B cell (primary cell): ENCODE measurements at regions not wholly inside any gene's neighbourhood (a gene's known extent, or its start where the extent isn't known, plus 50 kb on each side); places are given as distances from the start of the nearest gene placed in this dataset.

Source experiments
- ATAC-seq: fragments of 200-7000 bp; cut with Tn5 transposase; one replicate; pipeline ENCODE4 v1.10.0; 2021; ENCODE audit warnings: low read depth, mild to moderate bottlenecking, moderate number of reproducible peaks, moderate library complexity
- CTCF ChIA-PET: fragments of 350-600 bp; sonication (Branson Sonifier 250); formaldehyde crosslinking; loops from one replicate; lab custom pipeline; 2021; ENCODE audit warnings: antibody characterized with exemption, inconsistent platforms; lab: Charles Lee
- POLR2A ChIA-PET: fragments of 350-600 bp; sonication (Branson Sonifier 250); formaldehyde crosslinking; loops from one replicate; lab custom pipeline; 2021; ENCODE audit warnings: antibody characterized with exemption; lab: Charles Lee
- DNase-seq: peaks from one replicate; pipeline ENCODE4 v3.0.0; 2013
- H2AFZ ChIP-seq: 2 replicates; pipeline ENCODE4 v1.6.1; 2012; ENCODE audit warnings: mild to moderate bottlenecking, low read depth, low read length; ENCODE audit not compliant: insufficient read depth, poor library complexity, severe bottlenecking
- H3K27ac ChIP-seq, 2 donors: 1 replicate in 1 of 2; 2 replicates in 1 of 2; pipeline ENCODE4 v1.5.1; 2012 to 2013; ENCODE audit warnings: low read length in 2 of 2, mild to moderate bottlenecking in 2 of 2, moderate library complexity in 1 of 2
- H3K27me3 ChIP-seq, 4 experiments: fragments of 200-600 bp in 1 of 4; sonication (generic) in 1 of 4; replicated peaks in 1 of 4; 1 replicate in 2 of 4; 2 replicates in 2 of 4; pipeline versions ENCODE4 v1.6.1 to v1.7.0; 2013 to 2016; ENCODE audit warnings: low read length in 3 of 4, mild to moderate bottlenecking in 2 of 4, mixed read lengths in 1 of 4, moderate library complexity in 1 of 4; ENCODE audit not compliant: insufficient read depth in 4 of 4, control insufficient read depth in 3 of 4; ENCODE audit errors: control extremely low read depth in 1 of 4
- H3K36me3 ChIP-seq, 2 experiments: replicated peaks in 1 of 2; 1 replicate in 1 of 2; 2 replicates in 1 of 2; pipeline versions ENCODE4 v1.6.1 to v1.7.1; 2013; ENCODE audit warnings: low read length in 1 of 2; ENCODE audit not compliant: insufficient read depth in 2 of 2, control insufficient read depth in 1 of 2; ENCODE audit errors: control extremely low read depth in 1 of 2, extremely low read depth in 1 of 2
- H3K4me1 ChIP-seq, 2 donors: fragments of 200-600 bp in 1 of 2; sonication (generic) in 1 of 2; 1 replicate in 1 of 2; 2 replicates in 1 of 2; pipeline versions ENCODE4 v1.5.1 to v1.6.1; 2013 to 2017; ENCODE audit warnings: low read length in 2 of 2; ENCODE audit not compliant: control insufficient read depth in 2 of 2, insufficient read depth in 2 of 2
- H3K4me2 ChIP-seq: replicated peaks from 2 replicates; pipeline ENCODE3; 2012; ENCODE audit warnings: mild to moderate bottlenecking, low read depth, low read length; ENCODE audit not compliant: poor library complexity, severe bottlenecking
- H3K4me3 ChIP-seq, 5 experiments: fragments of 200-600 bp in 1 of 5; sonication (generic) in 1 of 5; 1 replicate in 3 of 5; 2 replicates in 2 of 5; pipeline versions ENCODE4 v1.5.1 to v1.7.0; 2011 to 2016; ENCODE audit warnings: low read length in 4 of 5, mild to moderate bottlenecking in 4 of 5, low read depth in 2 of 5, control low read depth in 1 of 5, moderate library complexity in 1 of 5; ENCODE audit not compliant: insufficient read depth in 1 of 5; ENCODE audit errors: control extremely low read depth in 1 of 5, extremely low read depth in 1 of 5
- H3K79me2 ChIP-seq: fragments of 200-600 bp; sonication (generic); one replicate; pipeline ENCODE4 v1.6.0; 2016; ENCODE audit warnings: low read length; ENCODE audit not compliant: control insufficient read depth, insufficient read depth
- H3K9ac ChIP-seq: fragments of 200-600 bp; sonication (generic); 2 replicates; pipeline ENCODE4 v1.6.1; 2017; ENCODE audit warnings: mild to moderate bottlenecking, low read length, moderate library complexity
- H3K9me3 ChIP-seq, 3 donors: one replicate each; pipeline versions ENCODE4 v1.6.1 to v1.7.1; 2013; ENCODE audit warnings: low read length in 2 of 3; ENCODE audit not compliant: control insufficient read depth in 2 of 3, insufficient read depth in 1 of 3; ENCODE audit errors: control extremely low read depth in 1 of 3
- H4K20me1 ChIP-seq: 2 replicates; pipeline ENCODE4 v1.6.0; 2012; ENCODE audit warnings: mild to moderate bottlenecking, low read length; ENCODE audit not compliant: insufficient read depth, control insufficient read depth, poor library complexity, severe bottlenecking
- H3K27ac Mint-ChIP-seq: one replicate; pipeline ENCODE4 v1.8.0; 2021; ENCODE audit warnings: mixed read lengths
- H3K27me3 Mint-ChIP-seq: one replicate; pipeline ENCODE4 v1.8.0; 2021; ENCODE audit warnings: mixed read lengths
- H3K4me1 Mint-ChIP-seq: one replicate; pipeline ENCODE4 v1.8.0; 2021; ENCODE audit warnings: mixed read lengths
- H3K4me3 Mint-ChIP-seq: one replicate; pipeline ENCODE4 v1.8.0; 2021; ENCODE audit warnings: mixed read lengths
- H3K9me3 Mint-ChIP-seq: one replicate; pipeline ENCODE4 v1.8.0; 2022; ENCODE audit warnings: mixed read lengths; ENCODE audit not compliant: insufficient read depth
- EZH2 ChIP-seq: IDR thresholded peaks from 2 replicates; pipeline ENCODE4 v1.6.1; 2012; ENCODE audit warnings: borderline replicate concordance, low read depth, mild to moderate bottlenecking, moderate library complexity, low read length; ENCODE audit not compliant: insufficient read depth, poor library complexity, severe bottlenecking
- WGBS: methylation state at CpG from one replicate; pipeline ENCODE4 v1.1.5; 2013; ENCODE audit warnings: missing lambda C conversion rate; ENCODE audit not compliant: insufficient coverage; 5-methylcytosine and 5-hydroxymethylcytosine counted together
- intact Hi-C: fragments of 100-400 bp; cut with micrococcal nuclease; formaldehyde crosslinking; loops from one replicate; pipeline ENCODE4 v1.10.0; 2022
- TF ChIP-seq, protein P1 (sequence below): fragments of 200-600 bp; IDR thresholded peaks from one replicate; pipeline ENCODE4 v1.8.0; 2022; ENCODE audit warnings: antibody characterized with exemption, mild to moderate bottlenecking

DNA sequence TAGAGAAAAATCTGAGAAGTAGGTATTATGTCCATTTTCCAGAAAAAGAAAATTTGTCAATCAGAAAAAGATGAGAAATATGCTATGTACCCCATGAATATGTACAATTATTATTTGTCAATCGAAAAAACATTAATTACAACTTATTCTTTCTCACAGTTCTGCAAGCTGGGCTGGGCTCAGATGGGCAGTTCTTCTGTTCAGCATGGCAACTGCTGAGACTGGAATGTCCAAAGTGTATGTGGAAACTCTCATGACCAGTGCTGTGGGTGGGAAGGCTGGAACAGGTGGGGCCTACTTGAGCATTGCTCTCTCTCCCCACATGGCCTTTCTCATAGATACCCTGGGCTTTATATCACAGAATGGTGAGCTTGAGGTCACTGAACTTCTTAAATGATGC lies 450.3 kb upstream of the TBX3 start:
- intact Hi-C loops, result no loop called here
- WGBS, result no CpG with 5 or more reads among the region's 1 CpG
- no peak overlapping the region for H3K4me2 ChIP-seq
- ATAC-seq (no peak), DNase-seq (no peak)
- no peak overlapping the region for H3K4me3 ChIP-seq
- no peaks in the 10 kb centered on the region for H3K4me1 ChIP-seq
- Mint-ChIP-seq H3K9me3 (peaks cover 4% of the 10 kb centered on the region), H3K27ac (no peak overlapping the region), H3K4me1 (no peaks in the 10 kb centered on the region), H3K4me3 (no peak overlapping the region), H3K27me3 (no peaks in the 10 kb centered on the region)
- ChIA-PET POLR2A (no interaction called here), CTCF (no interaction called here)
- no peaks in the 10 kb centered on the region for H3K36me3 ChIP-seq
- no peaks in the 10 kb centered on the region for H3K27me3 ChIP-seq
- H3K9me3 ChIP-seq, result peaks cover 0 to 9% (median 0%) of the 10 kb centered on the region in 3 donors
- no peak overlapping the region for H3K9ac ChIP-seq
- H2AFZ ChIP-seq, result no peak overlapping the region
- no peaks in the 10 kb centered on the region for H4K20me1 ChIP-seq
- no peaks in the 10 kb centered on the region for H3K79me2 ChIP-seq
- no peak overlapping the region for H3K27ac ChIP-seq
- TF ChIP-seq, protein P1, sequence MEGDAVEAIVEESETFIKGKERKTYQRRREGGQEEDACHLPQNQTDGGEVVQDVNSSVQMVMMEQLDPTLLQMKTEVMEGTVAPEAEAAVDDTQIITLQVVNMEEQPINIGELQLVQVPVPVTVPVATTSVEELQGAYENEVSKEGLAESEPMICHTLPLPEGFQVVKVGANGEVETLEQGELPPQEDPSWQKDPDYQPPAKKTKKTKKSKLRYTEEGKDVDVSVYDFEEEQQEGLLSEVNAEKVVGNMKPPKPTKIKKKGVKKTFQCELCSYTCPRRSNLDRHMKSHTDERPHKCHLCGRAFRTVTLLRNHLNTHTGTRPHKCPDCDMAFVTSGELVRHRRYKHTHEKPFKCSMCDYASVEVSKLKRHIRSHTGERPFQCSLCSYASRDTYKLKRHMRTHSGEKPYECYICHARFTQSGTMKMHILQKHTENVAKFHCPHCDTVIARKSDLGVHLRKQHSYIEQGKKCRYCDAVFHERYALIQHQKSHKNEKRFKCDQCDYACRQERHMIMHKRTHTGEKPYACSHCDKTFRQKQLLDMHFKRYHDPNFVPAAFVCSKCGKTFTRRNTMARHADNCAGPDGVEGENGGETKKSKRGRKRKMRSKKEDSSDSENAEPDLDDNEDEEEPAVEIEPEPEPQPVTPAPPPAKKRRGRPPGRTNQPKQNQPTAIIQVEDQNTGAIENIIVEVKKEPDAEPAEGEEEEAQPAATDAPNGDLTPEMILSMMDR, result no peak
- TF ChIP-seq EZH2, result no peak

DNA sequence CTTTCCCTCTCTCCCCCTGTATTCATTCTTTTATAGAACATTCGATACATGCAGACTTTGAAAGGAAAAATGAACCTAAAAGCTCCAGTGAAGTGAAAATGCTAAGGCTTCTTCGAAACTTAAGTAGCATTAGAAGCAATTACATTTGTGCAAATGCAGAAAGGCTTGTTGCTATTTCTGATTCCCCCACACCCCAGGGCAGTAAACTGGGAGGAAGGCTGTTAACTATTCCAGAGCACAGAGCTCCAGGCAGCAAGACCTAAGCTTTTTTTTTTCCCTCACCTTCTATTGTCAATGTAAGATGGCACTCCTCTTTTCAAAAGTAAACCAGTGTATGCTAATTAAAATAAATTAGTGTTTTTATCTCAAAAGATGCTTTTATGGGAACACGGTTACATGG lies 448.9 kb upstream of the TBX3 start:
- H3K9me3 ChIP-seq, result peaks cover 0 to 3% (median 0%) of the 10 kb centered on the region in 3 donors
- no peaks in the 10 kb centered on the region for H3K4me1 ChIP-seq
- Mint-ChIP-seq H3K27ac (no peak overlapping the region), H3K9me3 (peaks cover 3% of the 10 kb centered on the region), H3K27me3 (no peaks in the 10 kb centered on the region), H3K4me3 (no peak overlapping the region), H3K4me1 (no peaks in the 10 kb centered on the region)
- H3K4me2 ChIP-seq, result no peak overlapping the region
- intact Hi-C loops, result no loop called here
- DNase-seq (no peak), ATAC-seq (no peak)
- H4K20me1 ChIP-seq, result no peaks in the 10 kb centered on the region
- no peak overlapping the region for H2AFZ ChIP-seq
- H3K27me3 ChIP-seq, result no peaks in the 10 kb centered on the region
- POLR2A ChIA-PET, result no interaction called here
- H3K36me3 ChIP-seq, result no peaks in the 10 kb centered on the region
- no peak overlapping the region for H3K27ac ChIP-seq
- no peak for TF ChIP-seq EZH2
- TF ChIP-seq, protein P1, result no peak
- H3K4me3 ChIP-seq, result no peak overlapping the region
- CTCF ChIA-PET, result no interaction called here
- WGBS, result no CpG with 5 or more reads among the region's 3 CpGs
- H3K79me2 ChIP-seq, result no peaks in the 10 kb centered on the region
- no peak overlapping the region for H3K9ac ChIP-seq
